ENCODE measurements at regions not wholly inside any gene's neighbourhood (a gene's known extent, or its start where the extent isn't known, plus 50 kb on each side); places are given as distances from the start of the nearest gene placed in this dataset.

DNA sequence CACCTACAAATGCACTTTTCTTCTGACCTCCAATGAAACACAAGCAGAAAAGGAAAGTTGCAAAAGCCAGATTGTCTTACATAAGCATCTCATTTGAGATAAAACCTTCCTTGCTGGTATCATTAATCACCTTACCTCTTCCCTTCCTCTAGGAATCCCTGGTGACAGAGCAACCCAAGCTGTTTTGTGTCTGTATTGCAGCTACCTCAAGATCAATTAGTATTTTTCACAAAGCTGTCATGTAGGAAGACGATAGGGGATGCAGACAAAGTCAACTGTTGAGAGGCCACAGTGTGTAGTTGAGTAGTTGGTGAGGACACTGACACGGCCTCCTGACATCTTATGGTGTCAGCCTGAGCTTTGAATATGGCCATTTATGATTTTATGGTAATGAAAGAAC lies 339.1 kb upstream of the SLC10A2 start:
- TF ChIP-seq EZH2 (IDR thresholded peaks at IDR 0.05; ENCODE audit: borderline replicate concordance, low read length), result no peak
- TF ChIP-seq, protein P1, sequence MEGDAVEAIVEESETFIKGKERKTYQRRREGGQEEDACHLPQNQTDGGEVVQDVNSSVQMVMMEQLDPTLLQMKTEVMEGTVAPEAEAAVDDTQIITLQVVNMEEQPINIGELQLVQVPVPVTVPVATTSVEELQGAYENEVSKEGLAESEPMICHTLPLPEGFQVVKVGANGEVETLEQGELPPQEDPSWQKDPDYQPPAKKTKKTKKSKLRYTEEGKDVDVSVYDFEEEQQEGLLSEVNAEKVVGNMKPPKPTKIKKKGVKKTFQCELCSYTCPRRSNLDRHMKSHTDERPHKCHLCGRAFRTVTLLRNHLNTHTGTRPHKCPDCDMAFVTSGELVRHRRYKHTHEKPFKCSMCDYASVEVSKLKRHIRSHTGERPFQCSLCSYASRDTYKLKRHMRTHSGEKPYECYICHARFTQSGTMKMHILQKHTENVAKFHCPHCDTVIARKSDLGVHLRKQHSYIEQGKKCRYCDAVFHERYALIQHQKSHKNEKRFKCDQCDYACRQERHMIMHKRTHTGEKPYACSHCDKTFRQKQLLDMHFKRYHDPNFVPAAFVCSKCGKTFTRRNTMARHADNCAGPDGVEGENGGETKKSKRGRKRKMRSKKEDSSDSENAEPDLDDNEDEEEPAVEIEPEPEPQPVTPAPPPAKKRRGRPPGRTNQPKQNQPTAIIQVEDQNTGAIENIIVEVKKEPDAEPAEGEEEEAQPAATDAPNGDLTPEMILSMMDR (conservative IDR thresholded peaks at IDR 0.05 in 1 of 2, IDR thresholded peaks at IDR 0.05 in 1 of 2; ENCODE audit: extremely low read depth in 1 of 2, insufficient read depth in 1 of 2, low read depth in 1 of 2, low read length in 2 of 2), result no peak

All from mammary epithelial cell (primary cell).